NCI-H2171 (cell line): ENCODE measurements at regions not wholly inside any gene's neighbourhood (a gene's known extent, or its start where the extent isn't known, plus 50 kb on each side); places are given as distances from the start of the nearest gene placed in this dataset.
"Not testable (repeated sequence)": the region's sequence is repeated elsewhere in the genome, so short reads cannot be mapped to it uniquely, and the experiment has no call there.

Experiments
- DNase-seq: peaks from one replicate; lab custom pipeline; 2025; lab: John Stamatoyannopoulos, UW

GRCh38 chr3:89533275-89533674 lies 425.9 kb downstream of the EPHA3 start:
- DNase-seq: no peak

GRCh38 chr3:89554587-89554986 lies 447.2 kb downstream of the EPHA3 start:
- DNase-seq: not testable (repeated sequence)

DNA sequence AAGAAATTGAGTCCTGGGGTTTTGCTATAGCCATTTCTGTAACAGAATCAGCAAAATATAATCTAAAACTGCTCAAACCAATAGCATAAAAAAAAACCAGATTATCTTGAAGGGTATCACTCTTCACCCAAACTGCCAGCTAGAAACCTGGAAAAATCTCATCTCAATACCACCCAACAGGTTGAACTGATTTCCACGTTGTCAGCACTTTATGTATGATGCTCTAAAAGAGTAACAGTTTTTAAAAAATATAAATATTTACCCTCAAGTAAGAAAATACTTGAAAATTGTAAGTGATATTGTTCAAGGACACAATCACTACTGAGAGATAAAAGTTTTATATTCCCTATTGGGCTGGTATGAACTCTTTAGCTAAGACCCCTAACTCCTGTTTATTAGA lies 451.3 kb downstream of the EPHA3 start:
- DNase-seq: no peak

GRCh38 chr3:89560568-89560967 lies 453.1 kb downstream of the EPHA3 start:
- DNase-seq: no peak

- DNase-seq: no peak
These were observed 455.0 kb downstream of the EPHA3 start for GRCh38 chr3:89562373-89562772.

DNA sequence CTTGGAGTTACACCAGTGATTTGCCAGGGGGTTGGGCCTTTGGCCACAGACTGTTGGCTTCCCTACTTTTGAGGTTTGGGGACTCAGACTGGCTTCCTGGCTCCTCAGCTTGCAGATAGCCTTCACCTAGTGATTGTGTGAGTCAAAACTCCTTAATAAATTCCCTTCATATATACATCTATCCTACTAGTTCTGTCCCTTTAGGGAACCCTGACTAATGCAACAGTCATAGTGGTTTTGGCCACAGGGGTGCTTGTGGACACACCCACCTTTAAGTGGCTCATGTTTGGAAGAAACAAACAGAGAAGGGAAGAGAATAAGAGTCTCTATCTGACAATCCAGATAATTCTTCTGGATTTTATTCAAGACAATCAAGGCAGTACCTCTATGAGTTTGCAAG lies 457.7 kb downstream of the EPHA3 start:
- DNase-seq: no peak

GRCh38 chr3:89570465-89570864 lies 463.0 kb downstream of the EPHA3 start:
- no peak for DNase-seq

GRCh38 chr3:89571298-89571697 lies 463.9 kb downstream of the EPHA3 start:
- no peak for DNase-seq

- no peak for DNase-seq
These were observed 464.3 kb downstream of the EPHA3 start for GRCh38 chr3:89571707-89572106.

GRCh38 chr3:89572261-89572660 lies 464.8 kb downstream of the EPHA3 start:
- DNase-seq: no peak

- DNase-seq: no peak
These were observed 469.0 kb downstream of the EPHA3 start for GRCh38 chr3:89576417-89576816.

DNA sequence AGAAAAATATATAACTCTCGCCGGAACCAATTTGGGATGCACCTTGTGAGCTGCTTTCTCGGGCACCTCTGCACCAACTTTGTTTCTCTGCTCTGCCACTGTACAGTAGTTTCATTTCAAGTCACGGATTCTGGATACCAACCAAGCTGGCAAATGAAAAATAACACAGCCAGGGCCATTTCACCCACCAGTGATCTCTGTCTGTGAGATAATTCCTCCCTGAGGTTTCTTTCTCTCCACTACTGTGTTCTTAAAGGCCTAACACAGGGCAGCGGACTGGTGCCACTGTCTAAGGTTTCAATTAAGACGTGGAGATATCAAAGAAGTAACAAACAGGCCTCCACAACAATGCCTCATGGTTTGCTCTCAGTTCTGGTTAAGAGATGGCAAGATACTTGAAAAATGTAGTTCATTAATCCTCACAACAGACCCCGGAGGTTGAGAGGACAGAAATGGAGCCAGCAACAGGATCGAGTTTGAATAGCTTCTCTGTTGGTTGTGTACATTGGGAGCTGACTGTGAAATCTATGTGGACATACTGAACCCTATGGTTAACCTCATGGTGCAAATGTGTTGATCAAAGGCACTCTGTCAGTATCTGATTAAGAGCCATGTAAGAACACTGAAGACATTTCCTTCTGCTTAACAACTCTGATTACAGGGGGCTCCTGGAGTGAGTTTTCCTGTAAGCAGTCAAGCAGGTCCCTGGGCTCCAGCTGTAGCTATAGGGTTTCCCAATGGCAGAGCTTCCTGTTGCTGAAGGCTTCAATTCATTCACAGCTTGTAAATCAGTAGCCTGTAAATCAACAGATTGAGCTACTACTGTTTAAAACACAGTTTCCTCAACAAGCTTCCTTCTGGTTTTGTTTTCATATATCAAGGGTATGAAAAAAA lies 470.5 kb downstream of the EPHA3 start:
- DNase-seq: no peak

DNA sequence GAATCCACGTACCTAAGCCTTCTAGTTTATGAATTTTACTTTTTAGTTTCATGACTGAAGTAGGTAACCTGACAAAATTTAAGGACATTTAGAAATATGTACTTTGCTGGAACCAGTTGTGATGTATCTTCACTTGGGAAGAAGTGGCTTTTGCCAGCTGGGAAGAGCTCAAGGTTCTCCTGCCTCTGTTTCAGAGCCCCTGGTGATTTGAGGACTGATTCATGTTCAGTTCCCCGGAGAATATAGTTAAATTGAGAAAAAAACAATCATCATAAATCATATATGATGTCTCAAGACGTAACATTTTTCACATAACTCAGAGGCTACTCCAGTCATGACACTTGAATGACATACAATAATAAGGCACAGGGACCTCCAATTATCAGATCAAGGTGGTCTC lies 473.4 kb downstream of the EPHA3 start:
- no peak for DNase-seq

GRCh38 chr3:89584398-89584797 lies 477.0 kb downstream of the EPHA3 start:
- no peak for DNase-seq

DNA sequence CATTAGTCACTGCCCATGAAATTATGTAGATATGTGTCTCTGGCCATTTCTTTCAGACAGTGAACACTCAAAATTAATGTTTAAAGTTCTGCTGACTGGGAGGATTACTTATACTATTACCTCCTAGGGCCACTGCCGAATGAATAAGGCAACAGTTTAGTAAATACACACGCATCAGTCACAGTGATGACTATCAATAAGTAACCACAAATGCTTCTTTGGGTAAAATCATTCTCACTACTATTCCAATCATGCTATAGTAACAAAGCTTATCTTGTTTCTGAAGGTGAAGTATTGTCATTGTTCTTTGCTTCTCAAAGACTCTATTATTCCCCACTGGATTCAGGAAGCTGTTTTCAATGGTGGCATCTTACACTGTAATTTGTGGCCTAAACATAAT lies 478.8 kb downstream of the EPHA3 start:
- no peak for DNase-seq

GRCh38 chr3:89586676-89587075 lies 479.3 kb downstream of the EPHA3 start:
- no peak for DNase-seq

DNA sequence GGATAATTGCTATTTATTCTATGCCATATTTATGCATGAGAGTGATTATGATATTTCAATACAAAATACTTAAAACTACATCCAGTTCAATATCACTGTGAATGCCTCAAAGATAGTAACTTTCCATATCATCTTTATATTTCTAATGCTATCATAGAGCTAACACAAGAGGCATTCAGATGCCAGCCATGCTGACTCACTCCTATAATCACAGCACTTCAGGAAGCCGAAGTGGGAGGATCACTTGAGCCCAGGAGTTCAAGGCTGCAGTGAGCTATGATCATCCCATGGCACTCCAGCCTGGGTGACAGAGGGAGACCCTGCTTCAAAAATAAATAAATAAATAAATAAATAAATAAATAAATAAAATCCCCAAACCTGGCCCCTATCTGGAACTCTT lies 498.7 kb downstream of the EPHA3 start:
- DNase-seq: no peak

DNA sequence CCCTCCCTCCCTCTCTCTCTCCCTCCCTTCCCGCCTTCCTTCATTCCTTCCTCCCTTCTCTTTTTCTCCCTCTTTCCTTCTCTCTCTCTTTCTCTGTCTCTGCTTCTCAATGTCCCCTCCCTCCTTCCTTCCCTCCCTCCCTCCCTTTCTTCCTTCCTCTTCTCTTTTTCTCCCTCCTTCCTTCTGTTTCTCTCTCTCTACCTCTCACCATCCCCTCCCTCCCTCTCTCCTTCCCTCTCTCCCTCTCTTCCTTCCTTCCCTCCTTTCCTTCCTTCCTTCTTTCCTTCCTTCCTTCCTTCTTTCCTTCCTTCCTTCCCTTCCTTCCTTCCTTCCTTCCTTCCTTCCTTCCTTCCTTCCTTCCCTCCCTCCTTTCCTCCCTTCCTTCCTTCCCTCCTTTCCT lies 504.6 kb downstream of the EPHA3 start:
- no peak for DNase-seq

DNA sequence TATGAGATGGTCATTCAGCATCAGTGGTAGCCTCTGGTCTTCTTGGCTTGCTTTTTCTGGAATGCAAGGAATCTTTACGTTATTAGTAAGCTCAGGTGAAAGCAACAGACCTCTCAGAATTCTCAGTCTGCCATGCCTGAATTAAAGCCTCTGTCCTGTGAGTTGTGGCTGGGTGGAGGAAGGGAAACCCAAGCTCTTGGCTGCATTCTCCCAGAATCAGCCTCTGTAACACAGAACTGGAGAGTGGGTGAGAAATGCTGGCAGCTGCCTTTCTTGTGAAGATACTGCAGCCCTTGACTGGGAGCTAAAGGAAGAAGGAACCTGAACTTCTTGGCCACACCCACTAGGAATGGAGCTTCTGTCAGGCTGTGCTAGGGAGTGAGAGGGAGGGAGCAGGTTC lies 505.8 kb downstream of the EPHA3 start:
- no peak for DNase-seq

DNA sequence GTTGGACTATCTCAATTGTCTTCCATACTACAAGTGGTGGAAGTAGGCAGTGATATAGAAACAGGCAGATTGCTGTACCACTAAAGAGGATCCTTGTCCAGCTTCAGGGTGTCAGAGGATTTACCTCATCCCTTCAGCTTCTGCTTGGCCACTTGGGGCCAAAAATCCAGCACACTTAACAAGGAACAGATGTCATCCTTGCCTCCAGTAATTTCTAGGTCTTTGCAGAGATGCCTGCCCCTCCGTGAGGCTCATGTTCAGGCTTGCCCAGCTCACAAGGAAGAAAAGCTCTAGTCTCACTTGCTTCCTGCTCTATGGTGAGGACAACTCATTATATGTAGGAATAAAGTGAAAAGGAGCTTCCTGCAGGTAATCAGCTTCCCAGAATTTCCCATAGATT lies 510.3 kb downstream of the EPHA3 start:
- peak; percentile 10 for DNase-seq

- DNase-seq: no peak
These were observed 511.8 kb downstream of the EPHA3 start for GRCh38 chr3:89619263-89619662.

- DNase-seq: no peak
These were observed 514.8 kb downstream of the EPHA3 start for GRCh38 chr3:89622063-89622700.

- no peak for DNase-seq
These were observed 517.1 kb downstream of the EPHA3 start for GRCh38 chr3:89624494-89624893.

- no peak for DNase-seq
These were observed 518.5 kb downstream of the EPHA3 start for GRCh38 chr3:89625945-89626344.
